PC-3 (cell line): ENCODE measurements at regions not wholly inside any gene's neighbourhood (a gene's known extent, or its start where the extent isn't known, plus 50 kb on each side); places are given as distances from the start of the nearest gene placed in this dataset.

Experiments
- CTCF ChIP-seq: fragments of 300-600 bp; sonication (generic); conservative IDR thresholded peaks from 2 replicates; pipeline ENCODE4 v1.5.1; 2017; ENCODE audit warnings: antibody characterized with exemption, low read depth, mild to moderate bottlenecking, low read length
- EZH2 ChIP-seq: fragments of 300-600 bp; sonication (generic); IDR thresholded peaks from one replicate; pipeline ENCODE4 v1.6.1; 2017; ENCODE audit warnings: antibody characterized with exemption, mild to moderate bottlenecking, low read length; ENCODE audit not compliant: unreplicated experiment
- EZH2phosphoT487 ChIP-seq: fragments of 300-600 bp; sonication (generic); IDR thresholded peaks from 2 replicates; pipeline ENCODE4 v1.6.1; 2018; ENCODE audit warnings: mild to moderate bottlenecking, antibody characterized with exemption, low read length, borderline replicate concordance

GRCh38 chr3:145721815-145722214 is 439.2 kb downstream of the PLOD2 start:
- TF ChIP-seq CTCF, result no peak
- TF ChIP-seq EZH2, result no peak
- no peak for TF ChIP-seq EZH2phosphoT487
